HS-5 (cell line): ENCODE measurements at regions not wholly inside any gene's neighbourhood (a gene's known extent, or its start where the extent isn't known, plus 50 kb on each side); places are given as distances from the start of the nearest gene placed in this dataset.
"Not testable (repeated sequence)": the region's sequence is repeated elsewhere in the genome, so short reads cannot be mapped to it uniquely, and the experiment has no call there.

Experiments
- DNase-seq: peaks from one replicate; pipeline ENCODE4 v3.0.0-alpha.2; 2012; ENCODE audit warnings: low read depth

DNA sequence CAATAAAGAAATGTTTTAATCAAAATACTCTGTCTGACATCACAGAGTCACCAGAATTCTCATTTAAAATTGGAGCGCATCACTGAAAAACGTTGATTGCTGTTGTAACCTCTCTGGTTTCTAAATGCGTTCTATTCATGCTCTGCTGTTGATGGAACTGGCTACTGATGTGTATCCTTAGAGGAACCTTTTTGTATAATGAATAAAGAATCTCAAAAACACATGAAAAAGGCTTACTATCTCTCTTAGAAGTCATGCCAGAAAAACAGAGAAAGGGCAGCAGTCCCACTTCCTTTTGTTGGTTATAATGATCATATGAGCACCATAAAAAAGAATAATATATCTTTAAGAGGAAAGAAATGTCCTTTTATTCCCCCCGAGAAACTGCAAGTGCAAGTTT lies 615.5 kb downstream of the TLE1 start:
- no peak for DNase-seq

DNA sequence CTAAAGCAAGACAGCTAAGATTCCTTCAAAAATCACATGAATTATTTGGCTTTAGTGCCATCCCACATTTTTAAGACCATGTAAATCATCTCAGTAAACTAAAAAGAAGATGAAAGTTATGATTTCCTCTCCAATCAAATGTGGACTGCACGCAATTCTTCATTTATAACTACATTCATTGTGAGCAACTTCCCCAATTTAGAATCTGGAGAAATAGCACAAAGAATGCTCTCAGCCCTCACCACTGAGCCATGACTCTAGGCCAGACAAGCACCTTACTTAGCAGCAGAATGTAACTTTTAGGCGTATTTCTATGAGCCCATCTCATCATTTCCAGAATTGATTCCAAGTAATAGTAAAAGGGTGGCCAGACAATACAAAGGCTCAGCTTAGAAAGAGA lies 616.6 kb downstream of the TLE1 start:
- no peak for DNase-seq

DNA sequence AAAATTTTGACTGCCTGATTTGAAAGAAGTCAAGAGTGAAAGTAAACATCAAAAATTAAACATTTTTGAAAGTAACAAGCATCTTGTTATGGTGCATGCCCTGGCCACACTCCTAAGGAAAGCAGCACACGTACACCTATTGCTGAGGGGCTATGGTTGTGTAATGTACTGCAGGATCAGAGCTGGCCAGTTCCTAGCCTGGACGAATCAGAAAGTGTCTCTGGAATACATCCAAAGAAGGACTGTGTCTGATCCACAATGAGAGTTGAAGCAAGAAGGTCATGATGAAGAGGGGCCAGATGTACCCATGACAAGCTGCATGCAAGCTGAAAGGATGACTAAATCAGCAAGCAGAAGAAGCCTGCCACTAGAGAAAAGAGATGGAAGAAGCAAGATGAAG lies 618.2 kb downstream of the TLE1 start:
- DNase-seq, result no peak

DNA sequence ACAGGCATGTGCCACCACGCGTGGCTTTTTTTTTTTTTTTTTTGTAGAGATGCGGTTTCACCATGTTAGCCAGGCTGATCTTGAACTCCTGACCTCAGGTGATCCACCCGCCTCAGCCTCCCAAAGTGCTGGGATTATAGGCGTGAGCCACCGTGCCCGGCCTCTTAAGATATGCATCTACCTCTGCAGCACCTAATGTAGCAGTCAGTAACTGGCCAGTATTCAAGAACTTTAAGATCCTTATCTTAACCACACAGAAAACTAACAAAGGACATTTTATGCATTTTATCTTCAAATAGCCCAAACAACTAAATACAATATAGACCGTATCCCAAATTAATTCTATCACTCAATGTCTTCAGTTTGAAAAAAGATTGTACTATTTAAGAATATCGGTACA lies 618.7 kb downstream of the TLE1 start:
- DNase-seq, result no peak

DNA sequence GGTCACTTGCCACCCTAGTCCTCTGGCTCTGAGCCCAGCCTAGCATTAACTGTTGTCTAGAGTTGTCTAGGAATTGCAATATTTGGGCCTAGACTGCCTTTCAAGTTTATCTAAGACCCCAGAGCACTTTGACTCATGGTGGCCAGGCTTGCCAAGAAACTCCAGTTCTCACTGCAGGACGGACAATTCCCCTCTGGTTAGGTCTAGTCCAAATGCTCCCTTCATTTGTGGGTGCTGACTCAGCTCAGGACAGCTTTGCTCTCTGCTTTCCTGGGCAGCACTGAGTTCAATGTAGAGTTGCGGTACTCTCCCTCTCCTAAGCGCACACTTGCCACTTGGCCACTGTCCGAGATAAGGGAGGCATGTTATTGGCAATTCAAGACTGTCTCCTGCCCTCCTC lies 619.4 kb downstream of the TLE1 start:
- DNase-seq, result no peak

DNA sequence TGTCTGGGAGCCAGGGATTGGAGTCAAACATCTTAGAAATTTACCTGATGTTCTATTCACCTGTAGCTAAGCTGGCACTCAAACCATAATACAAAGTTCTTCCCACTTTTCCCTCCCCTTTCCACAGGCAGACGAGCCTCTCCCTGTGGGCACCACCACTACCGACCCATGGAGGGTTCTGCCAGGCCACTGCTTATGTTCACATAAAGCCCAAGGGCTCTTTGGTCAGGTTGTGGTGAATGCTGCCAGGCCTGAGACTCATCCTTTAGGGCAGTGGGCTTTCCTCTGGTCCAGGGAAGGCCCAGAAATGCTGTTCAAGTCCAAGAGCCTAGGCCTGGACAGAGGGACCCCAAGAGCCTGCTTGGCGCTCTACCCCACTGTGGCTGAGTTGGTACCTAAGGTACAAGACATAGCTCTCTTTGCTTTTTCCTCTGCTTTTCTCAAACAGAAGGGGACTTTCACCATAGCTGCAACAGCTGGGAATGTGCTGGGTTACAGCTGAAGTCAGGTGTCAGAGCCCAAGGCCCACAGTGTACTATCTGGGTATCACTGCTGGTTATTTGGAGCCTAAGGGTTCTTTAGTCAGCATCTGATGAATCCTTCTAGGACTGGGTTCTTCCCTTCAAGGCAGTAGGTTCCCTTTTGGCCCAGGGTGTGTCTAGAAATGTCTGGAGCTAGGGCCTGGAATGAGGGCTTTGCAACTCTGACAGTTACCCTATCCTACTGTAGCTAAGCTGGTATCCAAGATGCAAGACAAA lies 620.1 kb downstream of the TLE1 start:
- DNase-seq, result no peak

DNA sequence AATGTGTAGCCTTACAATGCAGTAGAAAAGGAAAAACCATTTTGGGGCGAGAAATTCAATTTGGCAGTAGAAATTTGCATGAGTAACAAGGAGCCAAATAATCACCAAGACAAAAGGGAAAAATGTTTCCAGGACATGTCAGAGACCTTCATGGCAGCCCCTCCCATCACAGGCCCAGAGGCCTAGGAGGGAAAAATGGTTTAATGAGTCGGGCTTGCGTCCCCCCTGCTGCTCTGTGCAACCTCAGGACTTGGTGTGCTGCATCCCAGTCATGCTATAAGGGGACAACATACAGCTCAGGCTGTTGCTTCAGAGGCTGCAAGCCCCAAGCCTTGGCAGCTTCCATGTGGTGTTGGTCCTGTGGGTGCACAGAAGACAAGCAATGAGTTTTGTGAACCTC lies 626.4 kb downstream of the TLE1 start:
- DNase-seq, result not testable (repeated sequence)

DNA sequence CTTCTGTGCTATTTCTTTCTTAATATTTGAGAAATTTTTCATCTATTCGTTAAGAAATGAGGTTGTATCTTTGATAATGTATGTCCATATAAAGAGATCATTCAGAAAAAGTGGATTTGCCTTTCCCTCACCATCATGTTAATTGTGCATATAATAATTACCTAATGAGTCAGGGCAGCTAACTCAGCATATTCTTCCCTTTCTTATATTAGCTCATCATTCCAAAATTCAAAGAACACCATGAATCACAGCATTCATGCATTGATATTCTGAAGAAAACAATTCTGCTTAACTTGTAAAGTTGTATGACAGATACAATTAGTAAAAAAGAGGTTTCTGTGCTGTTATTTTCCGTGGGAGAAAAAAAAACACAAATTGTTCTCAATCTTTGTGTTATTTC lies 630.6 kb downstream of the TLE1 start:
- DNase-seq, result no peak

DNA sequence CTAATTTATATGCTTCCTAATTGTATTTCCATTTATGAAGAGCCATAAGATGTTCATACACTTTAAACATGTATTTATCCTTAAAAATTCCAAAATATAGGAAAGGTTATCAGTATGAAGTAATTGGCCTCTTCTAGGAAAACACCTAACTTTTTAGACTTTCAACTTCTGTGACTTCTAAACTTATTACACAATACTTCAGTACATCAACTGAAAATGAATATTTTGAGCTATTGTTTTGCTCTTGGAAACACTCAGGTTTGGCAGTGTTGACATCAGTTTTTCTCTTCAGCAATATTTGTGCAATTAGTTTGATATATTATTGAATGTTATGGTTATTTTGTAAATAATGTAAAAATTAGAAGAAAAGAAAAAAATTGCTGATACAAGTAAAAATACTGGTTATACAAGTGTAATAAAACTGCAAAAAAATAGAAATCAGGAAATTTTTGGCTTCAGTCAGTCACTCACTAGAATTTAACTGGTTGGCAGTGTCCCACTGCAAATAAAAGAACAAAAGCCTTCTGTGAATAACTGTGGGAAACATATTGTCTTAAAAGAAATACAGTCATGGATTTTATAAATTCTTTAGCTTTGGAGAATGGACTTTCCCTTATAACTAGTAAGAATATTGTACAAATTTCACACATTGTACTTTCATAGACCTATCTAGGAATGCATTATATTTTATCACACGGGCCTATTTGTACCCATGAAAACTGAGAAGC lies 635.9 kb downstream of the TLE1 start:
- no peak for DNase-seq

DNA sequence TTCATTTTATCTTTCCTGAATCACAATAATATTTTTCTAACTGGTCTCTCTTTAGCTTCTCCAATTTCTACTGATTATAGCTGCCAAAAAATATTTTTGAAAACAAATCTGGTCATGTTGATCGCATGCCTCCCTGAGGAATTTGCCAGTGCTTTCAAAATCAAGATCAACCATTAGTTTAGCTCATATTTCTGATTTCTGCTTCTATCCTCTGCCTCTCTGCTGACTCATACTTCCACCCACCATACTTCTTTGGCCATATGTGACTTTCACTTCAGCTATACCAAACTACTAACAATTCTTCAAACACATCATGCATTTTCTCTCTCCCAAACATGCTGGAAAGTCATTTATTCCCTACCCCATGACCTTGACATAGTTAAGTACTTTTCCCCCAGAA lies 636.5 kb downstream of the TLE1 start:
- no peak for DNase-seq

DNA sequence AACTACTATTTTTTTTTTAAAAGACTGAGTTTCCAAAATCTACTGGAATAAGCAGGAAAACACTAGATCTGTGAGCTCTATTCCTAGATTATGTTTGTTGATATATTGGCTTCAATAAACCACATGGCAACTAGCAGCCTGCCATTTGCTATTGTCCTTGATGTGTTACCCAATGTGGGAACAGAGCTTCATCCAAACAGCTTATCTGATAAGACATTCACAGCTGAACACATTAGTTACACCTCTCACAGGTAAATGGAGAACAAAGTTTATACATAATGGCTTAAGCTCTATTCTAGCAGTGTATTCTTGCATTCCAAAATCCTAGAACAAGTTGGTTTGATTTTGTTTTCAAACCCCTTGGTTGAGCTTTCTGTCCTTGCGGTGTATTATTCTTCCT lies 642.1 kb downstream of the TLE1 start:
- DNase-seq, result no peak

DNA sequence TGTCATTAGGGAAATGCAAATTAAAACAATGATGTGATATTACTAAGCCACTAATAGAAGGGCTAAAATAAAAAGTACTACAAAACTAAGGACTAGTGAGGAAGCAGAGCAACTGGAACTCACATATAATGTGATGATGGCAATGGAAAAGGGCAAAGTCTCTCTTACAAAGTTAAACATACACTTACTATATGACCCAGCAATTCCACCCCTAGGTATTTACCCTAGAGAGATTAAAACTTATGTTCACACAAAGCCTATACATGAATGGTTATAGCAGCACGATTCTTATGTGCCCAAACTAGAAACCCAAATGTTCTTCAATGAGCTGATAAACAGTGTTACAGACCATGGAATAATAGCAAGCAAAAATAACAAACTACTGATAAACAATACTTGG lies 643.7 kb downstream of the TLE1 start:
- DNase-seq, result no peak

DNA sequence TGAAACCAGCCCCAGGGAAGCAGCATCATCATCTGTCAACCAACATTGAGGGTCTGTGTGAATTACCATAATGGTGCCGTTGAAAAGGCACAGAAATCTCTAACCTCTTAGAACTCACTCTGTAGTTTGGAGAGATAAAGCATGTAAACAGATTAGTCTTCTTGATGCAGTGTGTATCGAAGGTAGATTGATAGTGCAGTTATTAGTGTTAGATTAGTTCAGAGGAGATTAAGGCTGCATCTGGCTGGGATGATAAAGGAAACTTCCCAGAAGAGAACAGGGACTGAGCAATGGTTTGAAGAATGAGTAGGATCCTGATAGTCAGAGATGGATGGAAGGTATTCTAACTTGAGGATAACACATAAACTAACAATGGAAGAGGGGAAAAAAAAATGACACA lies 651.5 kb downstream of the TLE1 start:
- no peak for DNase-seq

DNA sequence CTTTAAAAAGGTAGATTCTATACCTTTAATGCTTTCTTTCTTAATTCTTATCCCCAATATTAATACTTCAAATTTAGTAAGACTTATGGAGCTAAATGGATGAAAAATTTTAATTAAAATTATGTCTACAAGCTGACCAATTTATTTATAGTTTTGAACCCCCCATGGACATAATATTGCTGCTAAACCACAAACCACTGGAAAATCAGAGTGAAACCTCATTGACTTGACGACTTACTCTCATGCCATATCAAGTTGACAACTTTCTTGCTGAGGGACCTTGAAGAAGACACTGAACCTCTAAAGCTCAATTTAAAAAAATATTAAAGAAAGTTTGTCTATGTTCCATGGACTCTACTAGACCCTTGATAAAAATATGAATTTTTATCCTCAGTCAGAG lies 653.7 kb downstream of the TLE1 start:
- no peak for DNase-seq

DNA sequence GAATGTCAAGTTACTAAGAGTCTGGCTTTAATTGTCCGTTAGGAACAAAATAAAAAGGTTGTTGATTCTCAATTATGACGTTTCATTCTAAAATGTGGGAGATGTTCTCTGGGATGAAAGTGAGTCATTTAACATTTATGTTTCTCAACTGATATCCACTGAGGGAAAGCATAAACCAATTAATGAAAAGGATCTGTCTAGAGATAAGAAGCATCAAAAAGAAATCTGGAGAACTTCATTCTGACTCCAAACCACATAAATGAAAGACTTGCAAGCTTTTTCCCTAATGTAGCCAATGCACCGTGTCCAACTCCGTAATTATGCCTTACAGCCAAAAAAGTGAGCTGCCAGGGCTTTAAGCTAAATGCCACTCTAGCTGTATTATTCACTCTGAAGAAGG lies 654.2 kb downstream of the TLE1 start:
- DNase-seq, result peak; percentile 51

DNA sequence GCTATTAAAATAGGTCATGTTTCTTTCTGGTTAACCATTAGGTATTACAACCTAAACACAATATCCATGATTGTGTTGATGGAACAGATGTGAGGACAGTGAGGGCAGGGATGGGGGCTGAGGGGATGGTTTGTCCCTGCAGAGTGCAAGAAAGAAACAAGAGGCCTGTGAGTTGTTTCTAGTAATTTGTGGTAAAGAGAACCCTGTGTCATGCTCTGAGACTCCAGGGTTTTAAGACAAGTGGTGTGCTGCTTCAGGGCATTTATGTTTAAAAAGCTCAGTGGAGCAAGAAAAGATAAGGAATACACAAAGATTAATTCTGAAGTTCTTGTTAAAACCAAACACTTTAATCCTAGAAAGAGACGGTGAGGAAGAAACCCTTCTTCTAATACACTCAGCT lies 656.5 kb downstream of the TLE1 start:
- no peak for DNase-seq

DNA sequence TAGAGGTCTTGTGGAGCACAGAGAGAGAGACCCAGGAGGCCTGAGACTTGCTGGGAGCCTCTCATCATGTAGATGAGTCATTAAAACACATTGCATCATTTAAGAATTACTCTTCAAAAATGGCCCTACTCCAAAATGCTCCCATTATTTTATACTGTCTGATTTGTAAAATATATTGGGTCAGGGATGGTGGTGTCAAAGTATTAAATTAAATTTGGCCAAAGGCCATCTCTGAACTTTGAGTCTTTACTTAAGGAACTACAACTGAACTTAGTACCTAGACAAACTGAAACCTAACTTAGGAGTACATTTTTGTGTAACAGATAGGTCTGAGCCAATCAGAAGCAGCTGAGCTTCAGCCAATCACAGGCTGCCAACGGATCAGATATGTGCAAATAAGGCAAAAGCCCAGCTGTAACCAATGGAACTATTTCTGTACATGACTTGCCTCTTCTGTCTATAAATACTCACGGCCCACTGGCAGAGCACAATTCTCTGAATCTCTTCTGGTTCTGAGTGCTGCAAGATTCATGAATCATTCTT lies 657.2 kb downstream of the TLE1 start:
- peak; percentile 60 for DNase-seq

DNA sequence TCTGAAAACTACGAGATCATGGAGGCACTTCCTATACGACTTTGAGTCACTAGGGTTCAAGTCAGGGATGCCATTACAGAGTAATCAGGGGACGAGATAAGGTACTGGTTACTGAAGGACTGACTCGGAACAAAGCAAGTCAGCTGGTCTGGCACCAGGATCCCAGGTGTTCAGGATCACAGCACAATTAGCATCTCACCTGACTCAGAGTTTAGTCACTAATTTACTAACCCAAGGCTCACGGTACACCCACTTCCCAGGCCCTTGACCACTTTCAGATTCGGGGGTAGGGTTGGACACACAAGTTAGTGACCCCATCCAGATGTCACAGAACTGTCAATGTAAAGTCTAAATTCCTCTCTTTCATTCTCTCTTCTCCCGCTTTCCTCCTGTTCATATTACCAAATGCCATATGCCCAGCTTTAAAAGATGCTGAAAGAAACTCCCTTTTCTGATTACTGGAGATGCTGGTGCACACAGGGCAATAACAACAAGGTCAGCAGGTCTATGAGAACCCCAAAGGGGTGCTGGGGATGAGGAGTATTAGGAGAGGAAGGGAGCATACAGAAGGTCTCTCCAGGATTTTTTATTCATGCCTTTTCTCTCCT lies 657.8 kb downstream of the TLE1 start:
- no peak for DNase-seq

DNA sequence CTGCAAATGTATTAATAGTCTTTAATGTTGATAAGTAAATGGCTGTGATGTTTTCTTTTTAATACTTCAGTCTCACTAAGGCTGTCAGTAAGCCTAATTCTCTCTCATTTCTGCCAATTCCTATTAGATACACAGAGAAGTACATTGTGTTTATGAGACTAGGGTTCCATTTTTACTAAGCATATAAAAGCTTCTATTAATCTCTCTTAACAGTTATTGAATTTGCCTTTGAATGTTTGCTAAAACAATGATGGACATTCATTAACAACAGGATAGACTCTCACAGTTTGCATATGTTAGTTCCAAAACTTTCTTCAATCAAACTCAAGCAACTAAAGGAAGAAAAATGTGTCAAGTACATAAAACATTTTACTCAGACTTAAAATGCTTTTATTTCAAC lies 659.3 kb downstream of the TLE1 start:
- no peak for DNase-seq

DNA sequence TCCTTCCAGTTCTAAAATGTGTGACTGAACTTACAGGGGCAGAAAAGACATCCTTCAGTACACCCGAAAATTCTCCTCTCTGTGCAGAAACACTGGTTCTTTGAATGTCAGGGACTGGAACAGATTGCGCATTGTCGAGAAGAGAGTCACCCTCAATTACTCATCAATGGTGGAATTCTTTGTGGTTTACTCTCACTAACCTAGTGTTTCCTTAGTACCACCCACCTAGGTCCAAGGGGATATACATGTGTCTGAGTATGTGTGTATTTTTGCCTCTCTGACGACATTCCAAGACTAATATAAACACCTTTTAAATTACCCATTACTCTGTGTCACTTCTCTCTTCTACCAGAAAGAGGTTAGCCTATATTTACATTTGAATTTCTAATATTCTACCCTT lies 660.8 kb downstream of the TLE1 start:
- DNase-seq, result peak; percentile 89

DNA sequence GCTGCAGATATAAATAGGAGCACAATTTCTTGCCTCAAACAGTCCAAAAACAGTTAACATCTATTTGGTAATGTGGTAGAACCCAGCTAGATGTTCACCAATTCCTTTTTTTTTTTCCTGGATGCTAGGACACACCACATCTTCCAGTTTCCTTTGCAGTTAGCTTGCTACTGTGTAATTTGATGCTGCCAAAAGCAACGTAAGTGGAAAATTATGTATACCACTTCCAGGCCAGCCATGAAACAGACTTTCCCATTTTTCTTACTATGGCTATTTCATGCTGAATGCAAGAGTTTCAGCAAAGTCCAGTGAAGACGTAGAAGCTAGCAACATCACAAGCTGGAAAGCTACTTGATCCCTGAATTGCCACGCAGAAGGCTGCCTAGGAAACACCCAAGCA lies 667.2 kb downstream of the TLE1 start:
- DNase-seq, result no peak

DNA sequence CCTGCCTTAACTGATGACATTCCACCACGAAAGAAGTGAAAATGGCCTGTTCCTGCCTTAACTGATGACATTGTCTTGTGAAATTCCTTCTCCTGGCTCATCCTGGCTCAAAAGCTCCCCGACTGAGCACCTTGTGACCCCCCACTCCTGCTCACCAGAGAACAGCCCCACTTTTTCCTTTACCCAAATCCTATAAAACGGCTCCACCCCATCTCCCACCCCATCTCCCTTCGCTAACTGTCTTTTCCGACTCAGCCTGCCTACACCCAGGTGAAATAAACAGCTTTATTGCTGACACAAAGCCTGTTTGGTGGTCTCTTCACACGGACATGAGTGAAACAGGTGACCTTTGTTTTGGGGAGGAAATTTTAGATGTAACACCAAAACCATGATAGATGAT lies 674.4 kb downstream of the TLE1 start:
- not testable (repeated sequence) for DNase-seq

DNA sequence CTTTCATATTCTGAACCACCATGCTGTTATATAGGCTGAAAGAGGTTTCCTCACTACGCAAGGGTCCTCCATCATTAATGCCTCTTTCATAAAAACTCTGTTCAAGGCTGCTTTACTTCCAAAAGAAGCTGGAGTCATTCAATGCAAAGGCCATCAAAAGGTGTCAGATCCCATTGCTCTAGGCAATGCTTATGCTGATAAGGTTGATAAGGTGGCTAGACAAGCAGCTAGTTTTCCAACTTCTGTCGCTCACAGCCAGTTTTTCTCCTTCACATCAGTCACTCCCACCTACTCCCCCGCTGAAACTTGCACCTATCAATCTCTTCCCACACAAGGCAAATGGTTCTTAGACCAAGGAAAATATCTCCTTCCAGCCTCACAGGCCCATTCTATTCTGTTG lies 676.2 kb downstream of the TLE1 start:
- DNase-seq, result not testable (repeated sequence)
